NT2/D1 (cell line): ENCODE measurements at regions not wholly inside any gene's neighbourhood (a gene's known extent, or its start where the extent isn't known, plus 50 kb on each side); places are given as distances from the start of the nearest gene placed in this dataset.

Source experiments
- YY1 ChIP-seq: IDR thresholded peaks from 2 replicates; pipeline ENCODE4 v1.6.1; 2011; ENCODE audit not compliant: insufficient read length, insufficient read depth
- ZNF274 ChIP-seq: IDR thresholded peaks from 2 replicates; pipeline ENCODE4 v1.6.1; 2011; ENCODE audit warnings: mild to moderate bottlenecking, low read depth, low read length

- TF ChIP-seq ZNF274 (no peak), YY1 (no peak)
These were observed 431.8 kb downstream of the PMP22 start for GRCh38 chr17:14833201-14833785.
